H1 (cell line): ENCODE measurements at regions not wholly inside any gene's neighbourhood (a gene's known extent, or its start where the extent isn't known, plus 50 kb on each side); places are given as distances from the start of the nearest gene placed in this dataset.

ENCODE experiments used
- EGR1 ChIP-seq: IDR thresholded peaks from 2 replicates; pipeline ENCODE4 v1.6.1; 2011; ENCODE audit warnings: low read depth, low read length, borderline replicate concordance
- EP300 ChIP-seq, 2 experiments: IDR thresholded peaks; 1 replicate in 1 of 2; 2 replicates in 1 of 2; pipeline ENCODE4 v1.6.1; 2011 to 2012; ENCODE audit warnings: low read depth in 2 of 2, low read length in 2 of 2, mild to moderate bottlenecking in 2 of 2, borderline replicate concordance in 1 of 2, inconsistent platforms in 1 of 2, moderate library complexity in 1 of 2
- EZH2 ChIP-seq: fragments of 200-600 bp; sonication (generic); IDR thresholded peaks from 2 replicates; pipeline ENCODE4 v1.7.1; 2012; ENCODE audit warnings: low read depth, mild to moderate bottlenecking, moderate library complexity, low read length, inconsistent platforms; ENCODE audit not compliant: severe bottlenecking
- KDM5A ChIP-seq: fragments of 200-600 bp; IDR thresholded peaks from 2 replicates; pipeline ENCODE4 v1.7.1; 2012; ENCODE audit warnings: mild to moderate bottlenecking, low read length, inconsistent platforms, mixed read lengths
- MAFK ChIP-seq: IDR thresholded peaks from 2 replicates; pipeline ENCODE4 v1.6.1; 2012; ENCODE audit warnings: low read depth, mild to moderate bottlenecking, improper control_type of control experiment, low read length
- POU5F1 ChIP-seq: IDR thresholded peaks from 2 replicates; pipeline ENCODE4 v1.6.1; 2011; ENCODE audit warnings: low read depth, mild to moderate bottlenecking, low read length, moderate library complexity
- RAD21 ChIP-seq, 2 experiments: IDR thresholded peaks in 1 of 2; conservative IDR thresholded peaks in 1 of 2; 2 replicates each; pipeline ENCODE4 v1.6.1; 2011; ENCODE audit warnings: low read depth in 2 of 2, low read length in 2 of 2, improper control_type of control experiment in 1 of 2, inconsistent platforms in 1 of 2, mild to moderate bottlenecking in 1 of 2, moderate library complexity in 1 of 2
- RBBP5 ChIP-seq: IDR thresholded peaks from 2 replicates; pipeline ENCODE4 v1.7.1; 2012; ENCODE audit warnings: low read depth, mild to moderate bottlenecking, inconsistent platforms, low read length, moderate library complexity, borderline replicate concordance
- TAF1 ChIP-seq: IDR thresholded peaks from 2 replicates; pipeline ENCODE4 v1.6.1; 2011; ENCODE audit warnings: mild to moderate bottlenecking, low read depth, low read length
- YY1 ChIP-seq: IDR thresholded peaks from 2 replicates; pipeline ENCODE4 v1.6.1; 2011; ENCODE audit warnings: low read depth, mild to moderate bottlenecking, low read length
- ZNF274 ChIP-seq: IDR thresholded peaks from 2 replicates; pipeline ENCODE4 v1.7.0; 2012; ENCODE audit warnings: low read length, borderline replicate concordance; ENCODE audit errors: extremely low read depth
- TF ChIP-seq, protein P1 (sequence below): fragments of 300-600 bp; sonication (generic); IDR thresholded peaks from 2 replicates; pipeline ENCODE4 v1.7.1; 2012; ENCODE audit warnings: low read length, moderate library complexity, mild to moderate bottlenecking, inconsistent platforms; ENCODE audit not compliant: insufficient replicate concordance

- TF ChIP-seq, protein P1, sequence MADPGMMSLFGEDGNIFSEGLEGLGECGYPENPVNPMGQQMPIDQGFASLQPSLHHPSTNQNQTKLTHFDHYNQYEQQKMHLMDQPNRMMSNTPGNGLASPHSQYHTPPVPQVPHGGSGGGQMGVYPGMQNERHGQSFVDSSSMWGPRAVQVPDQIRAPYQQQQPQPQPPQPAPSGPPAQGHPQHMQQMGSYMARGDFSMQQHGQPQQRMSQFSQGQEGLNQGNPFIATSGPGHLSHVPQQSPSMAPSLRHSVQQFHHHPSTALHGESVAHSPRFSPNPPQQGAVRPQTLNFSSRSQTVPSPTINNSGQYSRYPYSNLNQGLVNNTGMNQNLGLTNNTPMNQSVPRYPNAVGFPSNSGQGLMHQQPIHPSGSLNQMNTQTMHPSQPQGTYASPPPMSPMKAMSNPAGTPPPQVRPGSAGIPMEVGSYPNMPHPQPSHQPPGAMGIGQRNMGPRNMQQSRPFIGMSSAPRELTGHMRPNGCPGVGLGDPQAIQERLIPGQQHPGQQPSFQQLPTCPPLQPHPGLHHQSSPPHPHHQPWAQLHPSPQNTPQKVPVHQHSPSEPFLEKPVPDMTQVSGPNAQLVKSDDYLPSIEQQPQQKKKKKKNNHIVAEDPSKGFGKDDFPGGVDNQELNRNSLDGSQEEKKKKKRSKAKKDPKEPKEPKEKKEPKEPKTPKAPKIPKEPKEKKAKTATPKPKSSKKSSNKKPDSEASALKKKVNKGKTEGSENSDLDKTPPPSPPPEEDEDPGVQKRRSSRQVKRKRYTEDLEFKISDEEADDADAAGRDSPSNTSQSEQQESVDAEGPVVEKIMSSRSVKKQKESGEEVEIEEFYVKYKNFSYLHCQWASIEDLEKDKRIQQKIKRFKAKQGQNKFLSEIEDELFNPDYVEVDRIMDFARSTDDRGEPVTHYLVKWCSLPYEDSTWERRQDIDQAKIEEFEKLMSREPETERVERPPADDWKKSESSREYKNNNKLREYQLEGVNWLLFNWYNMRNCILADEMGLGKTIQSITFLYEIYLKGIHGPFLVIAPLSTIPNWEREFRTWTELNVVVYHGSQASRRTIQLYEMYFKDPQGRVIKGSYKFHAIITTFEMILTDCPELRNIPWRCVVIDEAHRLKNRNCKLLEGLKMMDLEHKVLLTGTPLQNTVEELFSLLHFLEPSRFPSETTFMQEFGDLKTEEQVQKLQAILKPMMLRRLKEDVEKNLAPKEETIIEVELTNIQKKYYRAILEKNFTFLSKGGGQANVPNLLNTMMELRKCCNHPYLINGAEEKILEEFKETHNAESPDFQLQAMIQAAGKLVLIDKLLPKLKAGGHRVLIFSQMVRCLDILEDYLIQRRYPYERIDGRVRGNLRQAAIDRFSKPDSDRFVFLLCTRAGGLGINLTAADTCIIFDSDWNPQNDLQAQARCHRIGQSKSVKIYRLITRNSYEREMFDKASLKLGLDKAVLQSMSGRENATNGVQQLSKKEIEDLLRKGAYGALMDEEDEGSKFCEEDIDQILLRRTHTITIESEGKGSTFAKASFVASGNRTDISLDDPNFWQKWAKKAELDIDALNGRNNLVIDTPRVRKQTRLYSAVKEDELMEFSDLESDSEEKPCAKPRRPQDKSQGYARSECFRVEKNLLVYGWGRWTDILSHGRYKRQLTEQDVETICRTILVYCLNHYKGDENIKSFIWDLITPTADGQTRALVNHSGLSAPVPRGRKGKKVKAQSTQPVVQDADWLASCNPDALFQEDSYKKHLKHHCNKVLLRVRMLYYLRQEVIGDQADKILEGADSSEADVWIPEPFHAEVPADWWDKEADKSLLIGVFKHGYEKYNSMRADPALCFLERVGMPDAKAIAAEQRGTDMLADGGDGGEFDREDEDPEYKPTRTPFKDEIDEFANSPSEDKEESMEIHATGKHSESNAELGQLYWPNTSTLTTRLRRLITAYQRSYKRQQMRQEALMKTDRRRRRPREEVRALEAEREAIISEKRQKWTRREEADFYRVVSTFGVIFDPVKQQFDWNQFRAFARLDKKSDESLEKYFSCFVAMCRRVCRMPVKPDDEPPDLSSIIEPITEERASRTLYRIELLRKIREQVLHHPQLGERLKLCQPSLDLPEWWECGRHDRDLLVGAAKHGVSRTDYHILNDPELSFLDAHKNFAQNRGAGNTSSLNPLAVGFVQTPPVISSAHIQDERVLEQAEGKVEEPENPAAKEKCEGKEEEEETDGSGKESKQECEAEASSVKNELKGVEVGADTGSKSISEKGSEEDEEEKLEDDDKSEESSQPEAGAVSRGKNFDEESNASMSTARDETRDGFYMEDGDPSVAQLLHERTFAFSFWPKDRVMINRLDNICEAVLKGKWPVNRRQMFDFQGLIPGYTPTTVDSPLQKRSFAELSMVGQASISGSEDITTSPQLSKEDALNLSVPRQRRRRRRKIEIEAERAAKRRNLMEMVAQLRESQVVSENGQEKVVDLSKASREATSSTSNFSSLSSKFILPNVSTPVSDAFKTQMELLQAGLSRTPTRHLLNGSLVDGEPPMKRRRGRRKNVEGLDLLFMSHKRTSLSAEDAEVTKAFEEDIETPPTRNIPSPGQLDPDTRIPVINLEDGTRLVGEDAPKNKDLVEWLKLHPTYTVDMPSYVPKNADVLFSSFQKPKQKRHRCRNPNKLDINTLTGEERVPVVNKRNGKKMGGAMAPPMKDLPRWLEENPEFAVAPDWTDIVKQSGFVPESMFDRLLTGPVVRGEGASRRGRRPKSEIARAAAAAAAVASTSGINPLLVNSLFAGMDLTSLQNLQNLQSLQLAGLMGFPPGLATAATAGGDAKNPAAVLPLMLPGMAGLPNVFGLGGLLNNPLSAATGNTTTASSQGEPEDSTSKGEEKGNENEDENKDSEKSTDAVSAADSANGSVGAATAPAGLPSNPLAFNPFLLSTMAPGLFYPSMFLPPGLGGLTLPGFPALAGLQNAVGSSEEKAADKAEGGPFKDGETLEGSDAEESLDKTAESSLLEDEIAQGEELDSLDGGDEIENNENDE = no peak
- TF ChIP-seq ZNF274 (no peak), EP300 (IDR thresholded peaks at IDR 0.05; ENCODE audit: borderline replicate concordance in 1 of 2, low read depth in 2 of 2, low read length in 2 of 2) (no peak), EZH2 (no peak), RBBP5 (no peak), POU5F1 (no peak), RAD21 (IDR thresholded peaks at IDR 0.05 in 1 of 2, conservative IDR thresholded peaks at IDR 0.05 in 1 of 2; ENCODE audit: low read depth in 2 of 2, low read length in 2 of 2) (no peak), YY1 (no peak), KDM5A (no peak), EGR1 (no peak), MAFK (no peak), TAF1 (no peak)
Measured at GRCh38 chr12:68402422-68402821, 70.3 kb upstream of the MDM1 start (continued).
